NCI-H82 (cell line): ENCODE measurements at regions not wholly inside any gene's neighbourhood (a gene's known extent, or its start where the extent isn't known, plus 50 kb on each side); places are given as distances from the start of the nearest gene placed in this dataset.
"Not testable (repeated sequence)": the region's sequence is repeated elsewhere in the genome, so short reads cannot be mapped to it uniquely, and the experiment has no call there.

Source experiments
- DNase-seq: peaks from one replicate; lab custom pipeline; 2025; lab: John Stamatoyannopoulos, UW

GRCh38 chr3:147154988-147155387 lies 251.4 kb downstream of the ZIC4 start:
- not testable (repeated sequence) for DNase-seq

- DNase-seq: no peak
These were observed 252.4 kb downstream of the ZIC4 start for GRCh38 chr3:147153830-147154539.

GRCh38 chr3:147152476-147152875 lies 253.9 kb downstream of the ZIC4 start:
- DNase-seq: no peak

GRCh38 chr3:147141516-147142288 lies 264.6 kb downstream of the ZIC4 start:
- DNase-seq: no peak

- no peak for DNase-seq
These were observed 267.0 kb downstream of the ZIC4 start for GRCh38 chr3:147139341-147139740.

- DNase-seq: no peak
These were observed 274.2 kb downstream of the ZIC4 start for GRCh38 chr3:147132168-147132567.

- DNase-seq: no peak
These were observed 275.9 kb downstream of the ZIC4 start for GRCh38 chr3:147130461-147130860.

GRCh38 chr3:147129665-147130064 lies 276.7 kb downstream of the ZIC4 start:
- DNase-seq: no peak

GRCh38 chr3:147122350-147122749 lies 284.0 kb downstream of the ZIC4 start:
- no peak for DNase-seq

- peak; percentile 28 for DNase-seq
These were observed 286.4 kb downstream of the ZIC4 start for GRCh38 chr3:147119989-147120388.

GRCh38 chr3:147119346-147119745 lies 287.0 kb downstream of the ZIC4 start:
- DNase-seq: no peak

- DNase-seq: no peak
These were observed 287.7 kb downstream of the ZIC4 start for GRCh38 chr3:147118611-147119010.

- DNase-seq: no peak
These were observed 288.7 kb downstream of the ZIC4 start for GRCh38 chr3:147117631-147118030.

- DNase-seq: no peak
These were observed 292.9 kb downstream of the ZIC4 start for GRCh38 chr3:147113293-147114044.

GRCh38 chr3:147099076-147099475 lies 307.3 kb downstream of the ZIC4 start:
- no peak for DNase-seq

GRCh38 chr3:147090461-147090860 lies 315.9 kb downstream of the ZIC4 start:
- no peak for DNase-seq

- peak; percentile 30 for DNase-seq
These were observed 317.1 kb downstream of the ZIC4 start for GRCh38 chr3:147089286-147089685.

- DNase-seq: not testable (repeated sequence)
These were observed 346.8 kb downstream of the ZIC4 start for GRCh38 chr3:147059500-147059899.

- DNase-seq: no peak
These were observed 356.5 kb downstream of the ZIC4 start for GRCh38 chr3:147049821-147050220.

GRCh38 chr3:147049305-147049704 lies 357.0 kb downstream of the ZIC4 start:
- DNase-seq: no peak

- no peak for DNase-seq
These were observed 359.4 kb downstream of the ZIC4 start for GRCh38 chr3:147046916-147047315.

- DNase-seq: no peak
These were observed 367.9 kb downstream of the ZIC4 start for GRCh38 chr3:147038481-147038880.

- no peak for DNase-seq
These were observed 372.0 kb downstream of the ZIC4 start for GRCh38 chr3:147034359-147034758.
